AG09319 (cell line): ENCODE measurements at regions not wholly inside any gene's neighbourhood (a gene's known extent, or its start where the extent isn't known, plus 50 kb on each side); places are given as distances from the start of the nearest gene placed in this dataset.

ENCODE experiments used
- DNase-seq: peaks from one replicate; pipeline ENCODE4 v3.0.0-alpha.2; 2010; ENCODE audit warnings: low read depth; ENCODE audit errors: extremely low read depth
- CTCF ChIP-seq: IDR thresholded peaks from 2 replicates; pipeline ENCODE4 v1.5.1; 2011; ENCODE audit warnings: low read depth, mild to moderate bottlenecking, inconsistent platforms, low read length, moderate library complexity

DNA sequence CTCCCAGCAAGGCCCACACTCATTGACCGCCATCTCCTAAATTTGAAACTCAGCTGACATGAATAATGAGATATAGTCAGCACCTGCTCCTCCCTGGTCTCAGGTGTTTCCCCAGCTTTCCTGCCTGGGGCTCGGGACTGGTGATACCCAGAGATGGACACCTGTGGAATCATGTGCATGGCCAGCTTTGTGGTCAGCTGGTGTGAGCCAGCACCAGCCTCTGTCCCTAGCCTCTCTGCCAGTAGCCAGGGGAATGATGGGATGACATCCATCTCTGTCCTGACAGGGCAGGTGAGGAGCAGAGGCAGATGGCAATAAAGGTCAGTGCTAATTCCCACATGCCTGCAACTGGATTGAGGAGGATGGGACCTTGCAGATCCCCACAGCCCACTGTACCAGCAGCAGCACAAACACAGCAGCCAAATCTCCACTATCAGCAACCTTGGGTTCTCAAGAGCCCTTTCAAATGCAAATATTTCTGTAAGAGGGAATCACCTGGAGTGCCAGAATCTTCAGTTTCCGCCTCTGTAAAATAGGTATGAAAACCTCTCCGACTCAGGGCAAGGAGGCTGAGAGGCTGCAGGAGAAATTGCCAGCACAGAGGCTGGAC, 329.2 kb upstream of the ZMIZ1 start:
- no peak for DNase-seq
- TF ChIP-seq CTCF = no peak

DNA sequence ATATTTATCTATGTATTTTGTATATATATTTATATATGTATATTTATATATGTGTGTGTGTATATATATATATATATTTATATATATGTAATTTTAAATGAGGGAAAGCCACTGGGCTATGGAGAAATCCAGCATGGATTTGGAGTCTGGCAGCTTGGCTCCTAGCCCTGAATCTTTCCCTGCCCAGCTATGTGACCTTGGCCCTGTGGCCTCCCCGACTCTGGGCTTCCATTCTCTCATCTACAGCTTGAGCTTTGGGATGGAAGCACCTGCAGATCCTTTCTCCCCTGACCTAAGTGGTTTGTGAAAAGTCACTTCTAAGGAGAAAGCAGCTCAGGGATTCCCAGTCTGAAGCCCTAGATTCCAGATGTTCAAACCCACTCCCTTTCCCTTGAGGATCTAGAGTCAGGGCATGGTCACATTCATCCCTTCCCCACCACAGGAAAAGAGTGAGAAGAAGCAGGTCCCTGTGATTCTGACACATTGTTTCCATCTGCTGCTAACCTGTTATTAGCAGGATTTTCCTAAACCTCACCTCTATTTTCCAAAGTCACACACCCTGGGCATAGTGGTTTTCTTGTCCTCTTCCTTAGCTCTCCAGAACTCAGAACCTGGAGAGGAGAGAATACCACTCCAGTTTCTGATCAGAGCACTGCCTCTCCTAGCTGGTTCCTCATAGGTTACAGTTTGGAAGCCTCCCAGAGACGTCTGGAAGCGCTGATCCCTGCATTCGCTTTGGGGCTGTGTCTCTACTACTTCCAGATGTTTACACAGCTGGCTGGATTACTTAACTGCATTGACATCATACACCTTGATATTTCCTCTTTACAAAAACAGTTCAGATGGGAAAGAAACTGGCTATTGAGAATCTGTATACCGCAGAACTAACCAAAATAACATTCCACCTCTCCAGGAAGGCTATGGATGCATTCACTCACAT, 327.5 kb upstream of the ZMIZ1 start:
- DNase-seq = no peak
- no peak for TF ChIP-seq CTCF

DNA sequence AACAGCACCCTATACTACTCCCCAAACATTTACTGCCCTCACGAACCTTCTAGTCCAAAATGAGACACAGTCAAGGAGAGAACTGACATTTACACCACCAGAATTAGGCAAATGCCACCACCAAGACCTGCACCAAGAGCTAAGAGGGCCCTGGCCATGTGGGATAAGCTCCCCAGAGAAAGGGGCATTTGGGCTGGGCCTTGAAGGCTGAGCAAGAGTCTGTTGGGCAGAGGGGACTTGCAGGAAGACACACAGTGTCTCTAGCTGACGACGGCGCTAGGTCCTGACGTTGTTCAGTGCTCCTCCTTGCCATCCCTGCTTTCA, 326.4 kb upstream of the ZMIZ1 start:
- TF ChIP-seq CTCF = no peak
- no peak for DNase-seq

DNA sequence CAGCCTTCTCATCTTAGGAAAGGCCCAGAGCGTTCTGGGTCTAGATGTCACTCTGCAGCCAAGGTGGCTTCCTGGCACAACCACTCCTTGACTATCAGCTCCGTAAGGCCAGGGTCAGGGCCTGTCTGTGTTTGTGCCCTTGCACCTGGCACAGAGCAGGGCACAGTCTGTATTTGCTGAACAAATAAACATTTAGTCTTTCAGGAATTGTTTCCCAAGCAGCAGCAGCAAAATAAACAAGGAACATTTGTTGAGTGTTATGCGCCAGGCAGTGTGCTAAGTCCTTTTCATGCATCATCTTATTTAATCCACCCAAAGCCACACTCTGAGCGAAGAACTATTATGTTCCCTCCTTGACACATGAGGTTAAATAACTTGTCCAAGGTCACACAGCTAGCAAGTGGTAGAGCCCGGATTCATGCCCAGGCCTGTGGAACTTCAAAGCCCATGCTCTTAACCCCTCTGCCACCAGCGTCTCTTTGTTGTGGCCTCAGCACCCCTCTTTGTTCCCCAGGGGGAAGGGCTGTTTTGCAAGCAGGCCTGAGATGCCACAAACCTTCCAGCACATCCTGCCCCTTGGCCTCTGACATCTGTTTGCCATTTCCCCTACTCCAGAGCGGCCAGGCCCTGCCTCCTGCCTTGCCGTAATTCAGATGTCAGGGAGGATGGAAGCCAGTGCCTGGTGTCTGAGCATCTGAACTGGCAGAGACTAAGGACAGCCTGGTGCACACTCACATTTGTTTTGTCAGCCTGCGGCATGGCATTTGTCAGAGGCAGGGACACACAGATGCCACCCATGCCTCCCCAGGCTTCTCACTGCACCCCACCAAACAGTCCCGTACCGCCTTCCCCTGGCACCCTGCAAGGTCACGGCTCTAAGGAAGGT, 325.8 kb upstream of the ZMIZ1 start:
- DNase-seq = no peak
- TF ChIP-seq CTCF = no peak

- no peak for TF ChIP-seq CTCF
- no peak for DNase-seq
These were observed 324.7 kb upstream of the ZMIZ1 start for GRCh38 chr10:78744056-78744455.

DNA sequence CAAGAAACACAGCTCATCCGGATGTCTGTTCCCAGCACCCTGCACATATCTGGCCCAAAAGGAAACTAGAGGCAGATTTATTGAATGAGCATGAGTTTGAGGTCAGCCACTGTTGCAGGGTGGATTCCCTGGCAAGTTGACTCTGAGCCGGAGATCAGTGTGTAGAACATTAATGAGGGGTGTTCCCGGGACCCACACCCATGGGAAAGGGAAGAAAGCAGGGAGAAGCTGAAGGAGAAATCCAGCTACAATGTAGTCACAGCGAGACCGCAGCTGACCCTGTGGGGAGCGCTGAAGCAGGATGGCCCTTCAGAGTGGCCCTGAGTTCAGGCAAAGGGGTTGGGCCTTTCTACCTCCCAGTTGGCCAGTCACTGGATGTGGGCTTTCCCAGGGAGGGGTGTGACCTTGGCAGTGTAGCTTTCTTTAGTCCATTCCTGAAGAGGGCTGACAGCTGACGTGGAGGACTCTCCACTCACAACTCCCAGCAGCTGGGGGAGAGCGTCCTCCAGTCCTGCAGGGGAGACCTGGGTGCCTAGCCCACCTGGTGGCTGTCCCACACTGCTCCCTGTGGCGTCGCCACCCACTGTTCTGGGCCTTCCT, 324.2 kb upstream of the ZMIZ1 start:
- DNase-seq = no peak
- no peak for TF ChIP-seq CTCF
